ENCODE measurements at regions not wholly inside any gene's neighbourhood (a gene's known extent, or its start where the extent isn't known, plus 50 kb on each side); places are given as distances from the start of the nearest gene placed in this dataset.

DNA sequence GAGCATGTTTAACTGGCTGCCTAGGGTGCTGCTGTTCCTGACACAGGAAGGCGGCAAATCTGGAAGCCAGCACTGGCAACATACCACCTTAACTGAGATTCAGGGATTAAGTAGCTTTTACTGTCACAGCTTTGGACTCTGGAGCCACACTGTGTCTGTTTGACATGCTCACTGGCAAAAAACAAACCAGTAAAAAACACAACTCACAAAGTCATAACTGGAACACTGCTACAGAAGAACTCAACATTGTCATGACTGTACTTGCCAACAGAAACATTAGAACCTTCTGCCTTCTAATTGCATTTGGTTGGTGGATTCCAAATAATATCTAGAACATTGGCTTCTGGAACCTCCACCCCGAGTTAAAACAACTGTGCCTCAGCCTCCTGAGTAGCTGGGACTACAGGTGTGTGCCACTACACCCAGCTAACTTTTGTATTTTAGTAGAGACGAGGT, 117.6 kb downstream of the TTC6 start:
- Histone ChIP-seq H3K27me3 (ENCODE audit: control insufficient read depth, insufficient read depth, low read length) (no peaks in the 10 kb centered on the region), H3K4me3 (ENCODE audit: low read depth, low read length) (no peak overlapping the region), H3K27ac (ENCODE audit: insufficient read depth, low read length, poor library complexity, severe bottlenecking) (no peak overlapping the region), H3K9me3 (ENCODE audit: control insufficient read depth in 2 of 2, low read length in 2 of 2) (no peaks in the 10 kb centered on the region), H3K4me1 (ENCODE audit: control insufficient read depth, insufficient read depth, low read length, poor library complexity, severe bottlenecking) (no peaks in the 10 kb centered on the region), H3K36me3 (ENCODE audit: control insufficient read depth, insufficient read depth, low read length) (no peaks in the 10 kb centered on the region)
- H3K4me1 Mint-ChIP-seq = no peaks in the 10 kb centered on the region
- no peak overlapping the region for H3K4me3 Mint-ChIP-seq
- no peak overlapping the region for H3K27ac Mint-ChIP-seq
- peaks cover 0 to 6% (median 2%) of the 10 kb centered on the region in 7 donors for H3K9me3 Mint-ChIP-seq
- ATAC-seq (ENCODE audit: low read depth in 2 of 2) = no peak
- DNase-seq = no peak
- H3K36me3 Mint-ChIP-seq = no peaks in the 10 kb centered on the region
- H3K27me3 Mint-ChIP-seq = peaks cover 4% of the 10 kb centered on the region

DNA sequence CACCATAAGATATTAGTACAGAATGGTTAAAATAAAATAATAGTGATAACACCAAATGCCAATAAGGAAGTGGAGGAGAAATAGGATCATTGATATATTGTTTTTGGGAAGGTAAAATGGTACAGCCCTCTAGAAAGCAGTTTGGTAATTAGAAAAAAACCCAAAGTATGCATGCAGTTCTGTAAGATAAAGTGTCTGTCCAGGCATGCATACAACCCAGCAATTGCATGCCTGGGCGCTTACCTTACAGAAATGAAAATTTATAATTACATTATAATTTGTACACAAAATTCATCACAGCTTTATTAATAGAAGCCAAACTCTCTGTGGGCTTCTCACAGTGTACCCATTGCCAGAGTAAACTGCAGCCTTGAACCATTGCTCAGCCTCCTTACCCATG, 124.7 kb downstream of the TTC6 start:
- H3K4me3 Mint-ChIP-seq = no peak overlapping the region
- H3K27ac Mint-ChIP-seq = no peak overlapping the region
- Histone ChIP-seq H3K4me3 (ENCODE audit: low read depth, low read length) (no peak overlapping the region), H3K27ac (ENCODE audit: insufficient read depth, low read length, poor library complexity, severe bottlenecking) (no peak overlapping the region), H3K27me3 (ENCODE audit: control insufficient read depth, insufficient read depth, low read length) (no peaks in the 10 kb centered on the region), H3K9me3 (ENCODE audit: control insufficient read depth in 2 of 2, low read length in 2 of 2) (no peaks in the 10 kb centered on the region), H3K4me1 (ENCODE audit: control insufficient read depth, insufficient read depth, low read length, poor library complexity, severe bottlenecking) (no peaks in the 10 kb centered on the region), H3K36me3 (ENCODE audit: control insufficient read depth, insufficient read depth, low read length) (no peaks in the 10 kb centered on the region)
- H3K36me3 Mint-ChIP-seq = no peaks in the 10 kb centered on the region
- H3K4me1 Mint-ChIP-seq = no peaks in the 10 kb centered on the region
- ATAC-seq (ENCODE audit: low read depth in 2 of 2) = no peak
- peaks cover 4% of the 10 kb centered on the region for H3K27me3 Mint-ChIP-seq
- no peak for DNase-seq
- peaks cover 0 to 5% (median 0%) of the 10 kb centered on the region in 7 donors for H3K9me3 Mint-ChIP-seq

DNA sequence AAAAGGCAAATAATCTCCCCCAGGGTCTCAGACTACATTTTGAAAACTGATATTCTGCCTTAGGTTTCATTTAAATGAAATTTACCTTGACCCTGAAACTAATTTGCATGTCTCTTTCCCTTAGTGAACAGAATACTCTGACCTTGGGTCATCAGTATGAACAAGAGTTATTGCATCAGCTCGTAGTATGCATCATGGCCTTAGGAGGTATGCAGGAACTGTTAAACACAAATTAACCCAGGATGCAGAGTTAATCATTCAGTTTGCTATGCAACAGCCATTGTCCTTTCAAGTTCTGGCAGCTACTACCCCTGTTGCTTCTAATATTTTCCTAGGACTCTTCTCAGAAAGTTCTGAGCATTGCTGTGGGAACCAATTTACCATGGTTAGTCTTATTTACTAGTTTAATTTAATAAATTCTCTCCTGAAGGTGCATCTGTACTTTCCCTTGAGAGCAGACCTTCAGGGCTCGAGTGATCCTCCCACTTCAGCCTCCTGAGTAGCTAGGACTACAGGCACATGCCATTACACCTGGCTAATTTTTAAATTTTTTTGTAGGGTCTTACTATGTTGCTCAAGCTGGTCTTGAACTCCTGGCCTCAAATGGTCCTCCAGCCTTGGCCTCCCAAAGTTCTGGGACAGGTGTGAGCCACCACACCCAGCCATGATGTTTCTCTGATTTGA, 126.7 kb downstream of the TTC6 start:
- no peaks in the 10 kb centered on the region for H3K9me3 ChIP-seq (ENCODE audit: control insufficient read depth in 2 of 2, low read length in 2 of 2)
- Mint-ChIP-seq H3K4me3 (no peak overlapping the region), H3K27ac (no peak overlapping the region), H3K4me1 (no peaks in the 10 kb centered on the region), H3K9me3 (peaks cover 0 to 4% (median 0%) of the 10 kb centered on the region in 7 donors), H3K36me3 (no peaks in the 10 kb centered on the region), H3K27me3 (no peaks in the 10 kb centered on the region)
- H3K4me1 ChIP-seq (ENCODE audit: control insufficient read depth, insufficient read depth, low read length, poor library complexity, severe bottlenecking) = no peaks in the 10 kb centered on the region
- H3K36me3 ChIP-seq (ENCODE audit: control insufficient read depth, insufficient read depth, low read length) = no peaks in the 10 kb centered on the region
- H3K4me3 ChIP-seq (ENCODE audit: low read depth, low read length) = no peak overlapping the region
- no peak for DNase-seq
- no peak for ATAC-seq (ENCODE audit: low read depth in 2 of 2)
- no peak overlapping the region for H3K27ac ChIP-seq (ENCODE audit: insufficient read depth, low read length, poor library complexity, severe bottlenecking)
- no peaks in the 10 kb centered on the region for H3K27me3 ChIP-seq (ENCODE audit: control insufficient read depth, insufficient read depth, low read length)

DNA sequence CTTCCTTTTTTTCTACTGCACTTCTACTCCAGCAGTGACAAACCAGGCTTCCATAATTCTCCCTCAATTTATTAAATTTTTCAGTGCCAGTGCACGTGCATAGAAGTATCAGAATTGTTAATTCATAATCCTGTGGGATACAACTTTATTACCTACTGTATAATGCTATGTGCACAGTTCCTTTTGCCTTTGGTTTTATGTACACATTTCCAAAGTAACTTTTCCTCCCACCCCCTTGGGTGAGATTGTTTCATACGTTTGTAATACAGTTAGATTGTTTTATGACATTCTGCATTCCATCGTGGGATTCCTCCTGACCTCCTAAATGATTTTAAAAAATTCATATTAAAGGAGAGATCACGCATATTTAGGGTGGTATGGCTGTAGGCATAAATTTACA, 128.1 kb downstream of the TTC6 start:
- Mint-ChIP-seq H3K4me1 (no peaks in the 10 kb centered on the region), H3K27ac (no peak overlapping the region), H3K4me3 (no peak overlapping the region), H3K27me3 (no peaks in the 10 kb centered on the region), H3K9me3 (peaks cover 0 to 4% (median 0%) of the 10 kb centered on the region in 7 donors), H3K36me3 (no peaks in the 10 kb centered on the region)
- ATAC-seq (ENCODE audit: low read depth in 2 of 2) (no peak), DNase-seq (no peak)
- Histone ChIP-seq H3K9me3 (ENCODE audit: control insufficient read depth in 2 of 2, low read length in 2 of 2) (no peaks in the 10 kb centered on the region), H3K36me3 (ENCODE audit: control insufficient read depth, insufficient read depth, low read length) (no peaks in the 10 kb centered on the region), H3K27ac (ENCODE audit: insufficient read depth, low read length, poor library complexity, severe bottlenecking) (no peak overlapping the region), H3K4me3 (ENCODE audit: low read depth, low read length) (no peak overlapping the region), H3K4me1 (ENCODE audit: control insufficient read depth, insufficient read depth, low read length, poor library complexity, severe bottlenecking) (no peaks in the 10 kb centered on the region), H3K27me3 (ENCODE audit: control insufficient read depth, insufficient read depth, low read length) (no peaks in the 10 kb centered on the region)

DNA sequence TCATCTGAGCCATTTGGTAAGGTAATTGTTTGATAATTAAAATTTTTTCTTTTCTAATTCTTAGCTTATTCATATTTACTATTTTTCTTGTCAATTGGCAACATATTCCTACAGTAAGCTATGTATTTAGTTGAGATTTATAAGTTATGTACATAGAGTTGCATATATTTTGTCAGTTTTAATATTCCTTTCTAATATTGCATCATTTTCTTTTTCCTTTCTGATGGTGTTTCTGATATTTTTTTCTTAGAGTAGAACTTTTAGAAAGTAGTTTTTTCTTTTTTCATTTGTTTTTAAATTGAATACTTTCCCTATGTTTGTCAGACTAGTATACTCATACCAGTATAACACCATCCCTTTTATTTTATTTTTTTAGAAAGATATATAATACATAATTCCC, 131.3 kb downstream of the TTC6 start:
- Mint-ChIP-seq H3K4me3 (no peak overlapping the region), H3K4me1 (no peaks in the 10 kb centered on the region), H3K36me3 (no peaks in the 10 kb centered on the region), H3K9me3 (peaks cover 0 to 10% (median 3%) of the 10 kb centered on the region in 7 donors), H3K27me3 (no peaks in the 10 kb centered on the region), H3K27ac (no peak overlapping the region)
- Histone ChIP-seq H3K9me3 (ENCODE audit: control insufficient read depth in 2 of 2, low read length in 2 of 2) (no peaks in the 10 kb centered on the region), H3K27me3 (ENCODE audit: control insufficient read depth, insufficient read depth, low read length) (no peaks in the 10 kb centered on the region), H3K4me1 (ENCODE audit: control insufficient read depth, insufficient read depth, low read length, poor library complexity, severe bottlenecking) (no peaks in the 10 kb centered on the region), H3K27ac (ENCODE audit: insufficient read depth, low read length, poor library complexity, severe bottlenecking) (no peak overlapping the region), H3K36me3 (ENCODE audit: control insufficient read depth, insufficient read depth, low read length) (no peaks in the 10 kb centered on the region), H3K4me3 (ENCODE audit: low read depth, low read length) (no peak overlapping the region)
- DNase-seq (no peak), ATAC-seq (ENCODE audit: low read depth in 2 of 2) (no peak)

DNA sequence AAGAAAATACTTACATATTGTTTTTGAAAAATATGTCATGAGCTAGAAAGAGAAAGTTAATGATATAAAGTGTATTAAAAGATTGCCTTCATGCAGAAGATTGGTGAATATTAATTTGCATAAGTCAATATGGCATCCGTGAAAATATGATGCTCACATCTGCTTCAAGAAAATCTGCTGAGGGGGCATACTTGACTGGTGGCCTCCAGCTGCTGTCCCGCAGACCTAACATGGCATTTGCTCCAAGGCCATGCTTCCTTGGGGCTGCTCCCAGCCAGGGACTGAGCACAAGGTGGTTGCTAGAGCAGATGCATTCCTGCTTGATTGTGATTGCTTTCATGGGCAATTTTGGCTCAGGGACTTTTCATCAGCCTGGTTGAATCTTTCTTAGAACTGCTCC, 133.8 kb downstream of the TTC6 start:
- Mint-ChIP-seq H3K27me3 (no peaks in the 10 kb centered on the region), H3K36me3 (no peaks in the 10 kb centered on the region), H3K4me1 (no peaks in the 10 kb centered on the region), H3K4me3 (no peak overlapping the region), H3K27ac (no peak overlapping the region), H3K9me3 (peaks cover 0 to 9% (median 3%) of the 10 kb centered on the region in 7 donors)
- Histone ChIP-seq H3K36me3 (ENCODE audit: control insufficient read depth, insufficient read depth, low read length) (no peaks in the 10 kb centered on the region), H3K4me1 (ENCODE audit: control insufficient read depth, insufficient read depth, low read length, poor library complexity, severe bottlenecking) (no peaks in the 10 kb centered on the region), H3K27ac (ENCODE audit: insufficient read depth, low read length, poor library complexity, severe bottlenecking) (no peak overlapping the region), H3K27me3 (ENCODE audit: control insufficient read depth, insufficient read depth, low read length) (no peaks in the 10 kb centered on the region), H3K9me3 (ENCODE audit: control insufficient read depth in 2 of 2, low read length in 2 of 2) (no peaks in the 10 kb centered on the region), H3K4me3 (ENCODE audit: low read depth, low read length) (no peak overlapping the region)
- no peak for DNase-seq
- no peak for ATAC-seq (ENCODE audit: low read depth in 2 of 2)

DNA sequence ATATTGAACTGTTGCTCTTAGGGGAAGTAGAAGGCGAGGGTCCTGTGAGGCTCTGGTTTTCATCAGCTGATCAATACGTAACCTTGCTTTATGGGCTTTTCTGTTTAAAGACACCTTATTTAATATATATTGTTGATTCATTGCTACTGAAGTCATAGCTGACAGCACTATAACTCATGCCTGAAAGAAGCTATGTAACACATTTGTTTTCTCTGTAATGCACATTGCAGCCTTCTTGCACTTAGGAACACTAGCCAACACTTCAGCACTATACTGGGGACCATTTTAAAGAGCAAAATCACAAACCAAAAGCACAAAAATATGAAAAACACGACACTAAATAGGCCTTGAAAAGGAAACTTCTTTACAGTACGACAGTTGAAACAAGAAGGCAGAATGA, 135.7 kb downstream of the TTC6 start:
- H3K4me1 ChIP-seq (ENCODE audit: control insufficient read depth, insufficient read depth, low read length, poor library complexity, severe bottlenecking) = no peaks in the 10 kb centered on the region
- DNase-seq (no peak), ATAC-seq (ENCODE audit: low read depth in 2 of 2) (no peak)
- no peak overlapping the region for H3K27ac ChIP-seq (ENCODE audit: insufficient read depth, low read length, poor library complexity, severe bottlenecking)
- H3K27me3 ChIP-seq (ENCODE audit: control insufficient read depth, insufficient read depth, low read length) = no peaks in the 10 kb centered on the region
- no peaks in the 10 kb centered on the region for H3K27me3 Mint-ChIP-seq
- no peak overlapping the region for H3K27ac Mint-ChIP-seq
- H3K36me3 Mint-ChIP-seq = no peaks in the 10 kb centered on the region
- H3K4me3 Mint-ChIP-seq = no peak overlapping the region
- H3K36me3 ChIP-seq (ENCODE audit: control insufficient read depth, insufficient read depth, low read length) = no peaks in the 10 kb centered on the region
- H3K4me1 Mint-ChIP-seq = no peaks in the 10 kb centered on the region
- no peak overlapping the region for H3K4me3 ChIP-seq (ENCODE audit: low read depth, low read length)
- H3K9me3 Mint-ChIP-seq = peaks cover 0 to 9% (median 4%) of the 10 kb centered on the region in 7 donors
- no peaks in the 10 kb centered on the region for H3K9me3 ChIP-seq (ENCODE audit: control insufficient read depth in 2 of 2, low read length in 2 of 2)

DNA sequence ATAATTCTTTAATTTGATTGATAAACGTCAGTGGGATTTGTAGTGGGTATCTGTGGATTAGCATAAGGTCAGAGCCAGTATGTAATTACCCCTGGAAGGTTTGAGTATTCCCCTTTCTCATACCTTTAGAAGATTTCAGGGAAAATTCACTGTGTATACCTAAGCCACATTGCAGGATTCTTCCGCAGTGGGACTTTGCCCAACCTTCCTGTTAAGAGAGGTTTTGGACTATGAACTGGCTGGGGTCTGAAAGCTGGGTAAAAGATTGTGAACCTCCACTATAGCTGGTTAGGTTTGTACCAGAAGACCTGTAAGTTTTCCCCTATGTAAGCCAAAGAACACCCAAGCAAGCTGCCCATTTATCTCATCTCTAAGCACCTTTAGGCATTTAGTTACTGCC, 150.2 kb downstream of the TTC6 start:
- ATAC-seq (ENCODE audit: low read depth in 2 of 2) (no peak), DNase-seq (no peak)
- Histone ChIP-seq H3K27ac (ENCODE audit: insufficient read depth, low read length, poor library complexity, severe bottlenecking) (no peak overlapping the region), H3K4me3 (ENCODE audit: low read depth, low read length) (no peak overlapping the region), H3K9me3 (ENCODE audit: control insufficient read depth in 2 of 2, low read length in 2 of 2) (no peaks in the 10 kb centered on the region), H3K36me3 (ENCODE audit: control insufficient read depth, insufficient read depth, low read length) (no peaks in the 10 kb centered on the region), H3K27me3 (ENCODE audit: control insufficient read depth, insufficient read depth, low read length) (no peaks in the 10 kb centered on the region), H3K4me1 (ENCODE audit: control insufficient read depth, insufficient read depth, low read length, poor library complexity, severe bottlenecking) (no peaks in the 10 kb centered on the region)
- H3K27me3 Mint-ChIP-seq = no peaks in the 10 kb centered on the region
- no peak overlapping the region for H3K4me3 Mint-ChIP-seq
- no peak overlapping the region for H3K27ac Mint-ChIP-seq
- H3K4me1 Mint-ChIP-seq = no peaks in the 10 kb centered on the region
- no peaks in the 10 kb centered on the region for H3K36me3 Mint-ChIP-seq
- H3K9me3 Mint-ChIP-seq = peaks cover 0 to 9% (median 2%) of the 10 kb centered on the region in 7 donors

Measured in CD4-positive, CD25-positive, alpha-beta regulatory T cell (primary cell).